PFSK-1 (cell line): ENCODE measurements at regions not wholly inside any gene's neighbourhood (a gene's known extent, or its start where the extent isn't known, plus 50 kb on each side); places are given as distances from the start of the nearest gene placed in this dataset.

Experiments used
- FOXP2 ChIP-seq: optimal IDR thresholded peaks from 2 replicates; pipeline ENCODE3; 2011; ENCODE audit warnings: borderline replicate concordance, control low read depth, inconsistent platforms; ENCODE audit not compliant: insufficient read depth; ENCODE audit errors: extremely low read length, extremely low read depth
- POLR2AphosphoS5 ChIP-seq: IDR thresholded peaks from 2 replicates; pipeline ENCODE4 v1.6.1; 2012; ENCODE audit warnings: low read depth, mild to moderate bottlenecking, control low read depth, low read length, moderate library complexity
- SIN3A ChIP-seq: IDR thresholded peaks from 2 replicates; pipeline ENCODE4 v1.6.1; 2012; ENCODE audit warnings: mild to moderate bottlenecking, low read length, moderate library complexity, borderline replicate concordance; ENCODE audit not compliant: insufficient read depth
- TAF1 ChIP-seq: IDR thresholded peaks from 2 replicates; pipeline ENCODE4 v1.6.1; 2012; ENCODE audit warnings: low read length, control low read depth, borderline replicate concordance; ENCODE audit not compliant: insufficient read depth
- TF ChIP-seq, protein P1 (sequence below), 2 experiments: IDR thresholded peaks; 2 replicates each; pipeline versions ENCODE4 v1.6.1 to v1.8.0; 2011 to 2012; ENCODE audit warnings: low read depth in 2 of 2, low read length in 2 of 2, control low read depth in 1 of 2, inconsistent platforms in 1 of 2, mild to moderate bottlenecking in 1 of 2, moderate library complexity in 1 of 2; ENCODE audit not compliant: insufficient read depth in 1 of 2

- TF ChIP-seq TAF1 (no peak), SIN3A (no peak), POLR2AphosphoS5 (no peak), FOXP2 (no peak)
- TF ChIP-seq, protein P1, sequence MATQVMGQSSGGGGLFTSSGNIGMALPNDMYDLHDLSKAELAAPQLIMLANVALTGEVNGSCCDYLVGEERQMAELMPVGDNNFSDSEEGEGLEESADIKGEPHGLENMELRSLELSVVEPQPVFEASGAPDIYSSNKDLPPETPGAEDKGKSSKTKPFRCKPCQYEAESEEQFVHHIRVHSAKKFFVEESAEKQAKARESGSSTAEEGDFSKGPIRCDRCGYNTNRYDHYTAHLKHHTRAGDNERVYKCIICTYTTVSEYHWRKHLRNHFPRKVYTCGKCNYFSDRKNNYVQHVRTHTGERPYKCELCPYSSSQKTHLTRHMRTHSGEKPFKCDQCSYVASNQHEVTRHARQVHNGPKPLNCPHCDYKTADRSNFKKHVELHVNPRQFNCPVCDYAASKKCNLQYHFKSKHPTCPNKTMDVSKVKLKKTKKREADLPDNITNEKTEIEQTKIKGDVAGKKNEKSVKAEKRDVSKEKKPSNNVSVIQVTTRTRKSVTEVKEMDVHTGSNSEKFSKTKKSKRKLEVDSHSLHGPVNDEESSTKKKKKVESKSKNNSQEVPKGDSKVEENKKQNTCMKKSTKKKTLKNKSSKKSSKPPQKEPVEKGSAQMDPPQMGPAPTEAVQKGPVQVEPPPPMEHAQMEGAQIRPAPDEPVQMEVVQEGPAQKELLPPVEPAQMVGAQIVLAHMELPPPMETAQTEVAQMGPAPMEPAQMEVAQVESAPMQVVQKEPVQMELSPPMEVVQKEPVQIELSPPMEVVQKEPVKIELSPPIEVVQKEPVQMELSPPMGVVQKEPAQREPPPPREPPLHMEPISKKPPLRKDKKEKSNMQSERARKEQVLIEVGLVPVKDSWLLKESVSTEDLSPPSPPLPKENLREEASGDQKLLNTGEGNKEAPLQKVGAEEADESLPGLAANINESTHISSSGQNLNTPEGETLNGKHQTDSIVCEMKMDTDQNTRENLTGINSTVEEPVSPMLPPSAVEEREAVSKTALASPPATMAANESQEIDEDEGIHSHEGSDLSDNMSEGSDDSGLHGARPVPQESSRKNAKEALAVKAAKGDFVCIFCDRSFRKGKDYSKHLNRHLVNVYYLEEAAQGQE (IDR thresholded peaks at IDR 0.05; ENCODE audit: insufficient read depth in 1 of 2, low read depth in 2 of 2, low read length in 2 of 2), result no peak
Measured at GRCh38 chr3:64460877-64461276, 226.9 kb downstream of the ADAMTS9 start.
